Fibroblast of mammary gland (primary cell): ENCODE measurements at regions not wholly inside any gene's neighbourhood (a gene's known extent, or its start where the extent isn't known, plus 50 kb on each side); places are given as distances from the start of the nearest gene placed in this dataset.

Experiments
- DNase-seq: peaks from one replicate; pipeline ENCODE4 v3.0.0-alpha.2; 2010; ENCODE audit warnings: low read depth
- H3K4me3 ChIP-seq: 2 replicates; pipeline ENCODE4 v1.5.1; 2011; ENCODE audit warnings: low read depth, mild to moderate bottlenecking, low read length, moderate library complexity; ENCODE audit not compliant: control insufficient read depth
- CTCF ChIP-seq: conservative IDR thresholded peaks from 2 replicates; pipeline ENCODE4 v1.5.1; 2011; ENCODE audit warnings: low read depth, low read length, inconsistent platforms; ENCODE audit not compliant: control insufficient read depth, insufficient read depth

GRCh38 chr9:106684940-106685695 lies 177.8 kb upstream of the ZNF462 start:
- no peak for DNase-seq
- H3K4me3 ChIP-seq, result no peak overlapping the region
- TF ChIP-seq CTCF, result no peak

GRCh38 chr9:106689089-106689488 lies 173.9 kb upstream of the ZNF462 start:
- peak; percentile 82 for DNase-seq
- TF ChIP-seq CTCF, result peak; percentile 2

GRCh38 chr9:106691627-106692026 lies 171.3 kb upstream of the ZNF462 start:
- no peak overlapping the region for H3K4me3 ChIP-seq
- peak; percentile 17 for DNase-seq
- no peak for TF ChIP-seq CTCF

More at GRCh38 chr9:106689089-106689488, 173.9 kb upstream of the ZNF462 start:
- H3K4me3 ChIP-seq, result no peak overlapping the region

- TF ChIP-seq CTCF, result no peak
- no peak for DNase-seq
Measured at GRCh38 chr9:106693558-106693957, 169.4 kb upstream of the ZNF462 start.

GRCh38 chr9:106696804-106697203 lies 166.2 kb upstream of the ZNF462 start:
- no peak for DNase-seq
- H3K4me3 ChIP-seq, result no peak overlapping the region
- no peak for TF ChIP-seq CTCF

More at GRCh38 chr9:106693558-106693957, 169.4 kb upstream of the ZNF462 start:
- no peak overlapping the region for H3K4me3 ChIP-seq

GRCh38 chr9:106697390-106697749 lies 165.6 kb upstream of the ZNF462 start:
- TF ChIP-seq CTCF, result no peak
- no peak overlapping the region for H3K4me3 ChIP-seq
- DNase-seq, result no peak
